Gastrocnemius medialis (tissue), 4 donors: ENCODE measurements at regions not wholly inside any gene's neighbourhood (a gene's known extent, or its start where the extent isn't known, plus 50 kb on each side); places are given as distances from the start of the nearest gene placed in this dataset.

Source experiments
- POLR2A ChIP-seq, 2 donors: fragments of 450-650 bp; IDR thresholded peaks; one replicate each; pipeline ENCODE4 v1.6.1; 2017; ENCODE audit warnings: antibody characterized with exemption in 2 of 2, mild to moderate bottlenecking in 2 of 2, moderate library complexity in 2 of 2
- TF ChIP-seq, protein P1 (sequence below), 5 experiments: fragments of 450-650 bp in 3 of 5; fragments of 200-600 bp in 2 of 5; sonication (generic) in 2 of 5; IDR thresholded peaks in 4 of 5; conservative IDR thresholded peaks in 1 of 5; 1 replicate in 4 of 5; 2 replicates in 1 of 5; pipeline ENCODE4 v1.5.1; 2016 to 2019; ENCODE audit warnings: antibody characterized with exemption in 5 of 5, mild to moderate bottlenecking in 3 of 5, moderate library complexity in 3 of 5

GRCh38 chr9:81860581-81860980, 67.6 kb upstream of the SPATA31D4 start:
- no peak for TF ChIP-seq POLR2A (IDR thresholded peaks at IDR 0.05)
- TF ChIP-seq, protein P1, sequence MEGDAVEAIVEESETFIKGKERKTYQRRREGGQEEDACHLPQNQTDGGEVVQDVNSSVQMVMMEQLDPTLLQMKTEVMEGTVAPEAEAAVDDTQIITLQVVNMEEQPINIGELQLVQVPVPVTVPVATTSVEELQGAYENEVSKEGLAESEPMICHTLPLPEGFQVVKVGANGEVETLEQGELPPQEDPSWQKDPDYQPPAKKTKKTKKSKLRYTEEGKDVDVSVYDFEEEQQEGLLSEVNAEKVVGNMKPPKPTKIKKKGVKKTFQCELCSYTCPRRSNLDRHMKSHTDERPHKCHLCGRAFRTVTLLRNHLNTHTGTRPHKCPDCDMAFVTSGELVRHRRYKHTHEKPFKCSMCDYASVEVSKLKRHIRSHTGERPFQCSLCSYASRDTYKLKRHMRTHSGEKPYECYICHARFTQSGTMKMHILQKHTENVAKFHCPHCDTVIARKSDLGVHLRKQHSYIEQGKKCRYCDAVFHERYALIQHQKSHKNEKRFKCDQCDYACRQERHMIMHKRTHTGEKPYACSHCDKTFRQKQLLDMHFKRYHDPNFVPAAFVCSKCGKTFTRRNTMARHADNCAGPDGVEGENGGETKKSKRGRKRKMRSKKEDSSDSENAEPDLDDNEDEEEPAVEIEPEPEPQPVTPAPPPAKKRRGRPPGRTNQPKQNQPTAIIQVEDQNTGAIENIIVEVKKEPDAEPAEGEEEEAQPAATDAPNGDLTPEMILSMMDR (IDR thresholded peaks at IDR 0.05 in 4 of 5, conservative IDR thresholded peaks at IDR 0.05 in 1 of 5), result no peak
